GM12878 (cell line): ENCODE measurements at regions not wholly inside any gene's neighbourhood (a gene's known extent, or its start where the extent isn't known, plus 50 kb on each side); places are given as distances from the start of the nearest gene placed in this dataset.

ENCODE experiments used
- ATAC-seq: fragments of 200-7000 bp; cut with Tn5 transposase; 3 replicates; pipeline ENCODE4 v1.9.1; 2020; ENCODE audit warnings: mild to moderate bottlenecking, moderate library complexity
- BruUV-seq: library from RNA; stranded (reverse); fragments of 400-500 nt; replicated peaks from 2 replicates; lab custom pipeline; 2021; lab: Mats Ljungman, UMichigan
- CTCF ChIA-PET: fragments of 300-600 bp; sonication (Branson Sonifier 250); formaldehyde crosslinking; extraction: SDS; loops from one replicate; lab custom pipeline; 2021; ENCODE audit warnings: inconsistent platforms; lab: Yijun Ruan, JAX
- POLR2A ChIA-PET: fragments of 350-600 bp; formaldehyde crosslinking; extraction: SDS; loops from one replicate; lab custom pipeline; 2021; ENCODE audit warnings: inconsistent platforms; lab: Charles Lee
- RAD21 ChIA-PET: fragments of 300-600 bp; sonication (Branson Sonifier 250); formaldehyde crosslinking; loops from one replicate; lab custom pipeline; 2023; ENCODE audit warnings: antibody characterized with exemption; ENCODE audit not compliant: unreplicated experiment; lab: Charles Lee
- SMC1A ChIA-PET: fragments of 300-600 bp; sonication (Branson Sonifier 250); formaldehyde crosslinking; loops from one replicate; lab custom pipeline; 2023; ENCODE audit not compliant: unreplicated experiment, uncharacterized antibody; lab: Charles Lee
- DNase-seq: peaks from one replicate; pipeline ENCODE4 v3.0.0-alpha.2; 2011; ENCODE audit warnings: low read depth, low spot score
- FAIRE-seq: peaks from 3 replicates; lab custom pipeline; 2011; peaks lifted over from hg19 to GRCh38; lab: Jason Lieb, UNC
- H2AFZ ChIP-seq: 2 replicates; pipeline ENCODE4 v1.6.0; 2011; ENCODE audit warnings: low read depth, low read length, control low read depth; ENCODE audit not compliant: control insufficient read depth
- H3K27ac ChIP-seq: 2 replicates; pipeline ENCODE4 v1.5.1; 2011; ENCODE audit warnings: control low read depth; ENCODE audit not compliant: control insufficient read depth, insufficient read depth
- H3K27me3 ChIP-seq, 2 experiments: replicated peaks in 1 of 2; 2 replicates each; pipeline versions ENCODE4 v1.6.0 to v1.6.1; 2011; ENCODE audit warnings: low read length in 1 of 2; ENCODE audit not compliant: control insufficient read depth in 2 of 2, insufficient read depth in 2 of 2
- H3K36me3 ChIP-seq, 2 experiments: 2 replicates each; pipeline ENCODE4 v1.5.1; 2011; ENCODE audit warnings: low read length in 1 of 2; ENCODE audit not compliant: control insufficient read depth in 2 of 2, insufficient read depth in 2 of 2
- H3K4me1 ChIP-seq: 2 replicates; pipeline ENCODE4 v1.6.1; 2011; ENCODE audit warnings: mild to moderate bottlenecking, low read length, moderate library complexity, mixed read lengths; ENCODE audit not compliant: control insufficient read depth, insufficient read depth
- H3K4me2 ChIP-seq: 2 replicates; pipeline ENCODE4 v1.6.0; 2011; ENCODE audit warnings: control low read depth; ENCODE audit not compliant: control insufficient read depth, insufficient read depth
- H3K4me3 ChIP-seq: fragments of 200-600 bp; sonication (generic); 2 replicates; pipeline ENCODE4 v1.5.1; 2016
- H3K79me2 ChIP-seq: 2 replicates; pipeline ENCODE4 v1.6.0; 2011; ENCODE audit warnings: low read length; ENCODE audit not compliant: control insufficient read depth, insufficient read depth
- H3K9ac ChIP-seq: 2 replicates; pipeline ENCODE4 v1.8.0; 2011; ENCODE audit warnings: low read length, control low read depth, mixed read lengths; ENCODE audit not compliant: control insufficient read depth, insufficient read depth
- H3K9me3 ChIP-seq: replicated peaks from 3 replicates; pipeline ENCODE4 v1.5.1; 2011; ENCODE audit warnings: mild to moderate bottlenecking, low read length; ENCODE audit not compliant: control insufficient read depth, insufficient read depth
- H4K20me1 ChIP-seq: 2 replicates; pipeline ENCODE4 v1.6.0; 2011; ENCODE audit not compliant: control insufficient read depth, insufficient read depth
- FOS ChIP-seq: IDR thresholded peaks from 3 replicates; pipeline ENCODE4 v1.6.1; 2011; ENCODE audit warnings: borderline replicate concordance; ENCODE audit not compliant: insufficient read length; ENCODE audit errors: extremely low read depth
- HCFC1 ChIP-seq: fragments of 150-350 bp; IDR thresholded peaks from 2 replicates; pipeline ENCODE4 v1.6.1; 2014; ENCODE audit warnings: low read length
- KAT2A ChIP-seq: conservative IDR thresholded peaks from 2 replicates; pipeline ENCODE4 v1.6.1; 2011; ENCODE audit warnings: low read depth, low read length; ENCODE audit not compliant: control insufficient read depth
- KLF5 ChIP-seq: fragments of 450-650 bp; IDR thresholded peaks from 2 replicates; pipeline ENCODE4 v1.6.1; 2014; ENCODE audit warnings: mild to moderate bottlenecking; ENCODE audit not compliant: partially characterized antibody
- MEF2B ChIP-seq: fragments of 450-650 bp; IDR thresholded peaks from 2 replicates; pipeline ENCODE4 v1.6.1; 2018; ENCODE audit warnings: mild to moderate bottlenecking, moderate library complexity; ENCODE audit not compliant: partially characterized antibody, poor library complexity, severe bottlenecking
- NR2C1 ChIP-seq: fragments of 450-650 bp; IDR thresholded peaks from 2 replicates; pipeline ENCODE4 v1.6.1; 2017; ENCODE audit warnings: antibody characterized with exemption, mild to moderate bottlenecking, moderate library complexity
- POLR2AphosphoS2 ChIP-seq: IDR thresholded peaks from 2 replicates; pipeline ENCODE4 v1.6.1; 2011; ENCODE audit warnings: low read depth, mild to moderate bottlenecking, low read length, improper control_type of control experiment, moderate library complexity
- RAD51 ChIP-seq: fragments of 450-650 bp; IDR thresholded peaks from 2 replicates; pipeline ENCODE4 v1.6.1; 2016; ENCODE audit warnings: moderate library complexity, mild to moderate bottlenecking, inconsistent platforms
- RB1 ChIP-seq: fragments of 450-650 bp; formaldehyde crosslinking; IDR thresholded peaks from 2 replicates; pipeline ENCODE4 v1.6.1; 2017; ENCODE audit warnings: mild to moderate bottlenecking, borderline replicate concordance
- YBX1 ChIP-seq: fragments of 450-650 bp; IDR thresholded peaks from 2 replicates; pipeline ENCODE4 v1.6.1; 2016; ENCODE audit warnings: antibody characterized with exemption
- YY1 ChIP-seq: IDR thresholded peaks from 2 replicates; pipeline ENCODE4 v1.6.1; 2011; ENCODE audit warnings: low read depth, mild to moderate bottlenecking, low read length
- ZNF207 ChIP-seq: fragments of 450-650 bp; IDR thresholded peaks from 2 replicates; pipeline ENCODE4 v1.6.1; 2014; ENCODE audit warnings: antibody characterized with exemption, mild to moderate bottlenecking, borderline replicate concordance
- ZNF24 ChIP-seq: fragments of 450-650 bp; IDR thresholded peaks from 2 replicates; pipeline ENCODE4 v1.6.1; 2017; ENCODE audit warnings: antibody characterized with exemption, mild to moderate bottlenecking
- ZNF384 ChIP-seq: IDR thresholded peaks from 2 replicates; pipeline ENCODE4 v1.6.1; 2012; ENCODE audit warnings: low read depth, mild to moderate bottlenecking, low read length, improper control_type of control experiment, borderline replicate concordance
- WGBS: methylation state at CpG from one replicate; pipeline ENCODE4 v1.1.6; 2016; ENCODE audit warnings: low lambda C conversion rate; ENCODE audit not compliant: insufficient replicate concordance, insufficient coverage; ENCODE audit errors: missing lambda C conversion rate; 5-methylcytosine and 5-hydroxymethylcytosine counted together
- in situ Hi-C: fragments of 300-500 bp; cut with MboI; formaldehyde crosslinking; loops from 9 replicates; pipeline ENCODE4 v1.14.3; 2018; ENCODE audit warnings: mixed read lengths
- intact Hi-C: fragments of 100-400 bp; cut with micrococcal nuclease; formaldehyde crosslinking; loops from one replicate; pipeline ENCODE4 v1.14.2; 2022; ENCODE audit not compliant: unreplicated experiment
- TF ChIP-seq, protein P1 (sequence below): IDR thresholded peaks from 2 replicates; pipeline ENCODE4 v1.6.1; 2012; ENCODE audit warnings: low read depth, low read length, improper control_type of control experiment
- TF ChIP-seq, protein P2 (sequence below): fragments of 450-650 bp; IDR thresholded peaks from 2 replicates; pipeline ENCODE4 v1.6.1; 2016; ENCODE audit warnings: mild to moderate bottlenecking
- TF ChIP-seq, protein P3 (sequence below): IDR thresholded peaks from 2 replicates; pipeline ENCODE4 v1.6.1; 2011; ENCODE audit warnings: low read depth, low read length, improper control_type of control experiment, borderline replicate concordance
- TF ChIP-seq, protein P4 (sequence below): fragments of 450-650 bp; IDR thresholded peaks from 2 replicates; pipeline ENCODE4 v1.6.1; 2016; ENCODE audit warnings: mild to moderate bottlenecking, moderate library complexity, borderline replicate concordance

DNA sequence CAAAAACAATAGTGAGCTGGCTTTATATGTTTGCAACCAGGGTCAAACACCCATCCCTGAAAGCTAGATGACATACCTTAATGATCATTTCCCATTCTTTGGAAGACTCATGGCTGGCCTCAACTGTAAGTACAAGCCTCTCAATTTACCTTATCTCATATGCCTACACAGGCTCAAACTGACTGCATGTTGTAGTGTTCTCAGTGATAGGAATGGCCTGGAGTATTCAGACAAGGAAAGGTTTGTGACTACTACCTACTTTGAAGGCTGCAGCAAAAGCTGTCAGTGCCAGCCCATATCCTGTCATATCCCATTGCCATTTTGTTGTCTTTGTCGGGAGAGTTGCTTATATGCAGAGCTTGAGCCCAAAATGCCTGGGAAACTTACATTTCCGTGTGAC lies 205.2 kb upstream of the MOCS1 start:
- RAD21 ChIA-PET: interaction anchor here (0.8 to 5.7 kb wide), 11 partner anchors 8 to 158 kb away, joined by 3 to 58 read pairs (median 6); no protein-coding TSS in a partner anchor
- Histone ChIP-seq H3K36me3 (no peaks in the 10 kb centered on the region), H3K4me1 (no peaks in the 10 kb centered on the region), H2AFZ (no peak overlapping the region), H3K9me3 (no peaks in the 10 kb centered on the region; the same call in 2 of the 3 replicates), H3K9ac (no peak overlapping the region), H3K79me2 (no peaks in the 10 kb centered on the region), H3K4me3 (no peak overlapping the region), H3K27me3 (no peaks in the 10 kb centered on the region), H4K20me1 (no peaks in the 10 kb centered on the region), H3K27ac (no peak overlapping the region), H3K4me2 (no peak overlapping the region)
- SMC1A ChIA-PET: interaction anchor here (0.9 to 5.4 kb wide), 19 partner anchors 8 to 170 kb away, joined by 3 to 70 read pairs (median 5); no protein-coding TSS in a partner anchor
- ATAC-seq (no peak), DNase-seq (no peak), FAIRE-seq (no peak)
- CTCF ChIA-PET: interaction anchor here (1.4 to 2.7 kb wide), 3 partner anchors 9 to 61 kb away, joined by 4 to 26 read pairs (median 4); no protein-coding TSS in a partner anchor
- POLR2A ChIA-PET: interaction anchor here (0.9 to 2.3 kb wide), 4 partner anchors 9 to 112 kb away, joined by 3 to 22 read pairs (median 6); no protein-coding TSS in a partner anchor
- intact Hi-C loops: no loop called here
- no TSS peak for BruUV-seq
- in situ Hi-C loops: no loop called here
- 31% methylated on average over 2 of the region's 2 CpGs for WGBS
- TF ChIP-seq, protein P1, sequence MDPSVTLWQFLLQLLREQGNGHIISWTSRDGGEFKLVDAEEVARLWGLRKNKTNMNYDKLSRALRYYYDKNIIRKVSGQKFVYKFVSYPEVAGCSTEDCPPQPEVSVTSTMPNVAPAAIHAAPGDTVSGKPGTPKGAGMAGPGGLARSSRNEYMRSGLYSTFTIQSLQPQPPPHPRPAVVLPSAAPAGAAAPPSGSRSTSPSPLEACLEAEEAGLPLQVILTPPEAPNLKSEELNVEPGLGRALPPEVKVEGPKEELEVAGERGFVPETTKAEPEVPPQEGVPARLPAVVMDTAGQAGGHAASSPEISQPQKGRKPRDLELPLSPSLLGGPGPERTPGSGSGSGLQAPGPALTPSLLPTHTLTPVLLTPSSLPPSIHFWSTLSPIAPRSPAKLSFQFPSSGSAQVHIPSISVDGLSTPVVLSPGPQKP: no peak
- no peak for TF ChIP-seq FOS
- TF ChIP-seq, protein P2, sequence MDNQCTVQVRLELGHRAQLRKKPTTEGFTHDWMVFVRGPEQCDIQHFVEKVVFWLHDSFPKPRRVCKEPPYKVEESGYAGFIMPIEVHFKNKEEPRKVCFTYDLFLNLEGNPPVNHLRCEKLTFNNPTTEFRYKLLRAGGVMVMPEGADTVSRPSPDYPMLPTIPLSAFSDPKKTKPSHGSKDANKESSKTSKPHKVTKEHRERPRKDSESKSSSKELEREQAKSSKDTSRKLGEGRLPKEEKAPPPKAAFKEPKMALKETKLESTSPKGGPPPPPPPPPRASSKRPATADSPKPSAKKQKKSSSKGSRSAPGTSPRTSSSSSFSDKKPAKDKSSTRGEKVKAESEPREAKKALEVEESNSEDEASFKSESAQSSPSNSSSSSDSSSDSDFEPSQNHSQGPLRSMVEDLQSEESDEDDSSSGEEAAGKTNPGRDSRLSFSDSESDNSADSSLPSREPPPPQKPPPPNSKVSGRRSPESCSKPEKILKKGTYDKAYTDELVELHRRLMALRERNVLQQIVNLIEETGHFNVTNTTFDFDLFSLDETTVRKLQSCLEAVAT: no peak
- no peak for TF ChIP-seq ZNF207
- TF ChIP-seq, protein P3, sequence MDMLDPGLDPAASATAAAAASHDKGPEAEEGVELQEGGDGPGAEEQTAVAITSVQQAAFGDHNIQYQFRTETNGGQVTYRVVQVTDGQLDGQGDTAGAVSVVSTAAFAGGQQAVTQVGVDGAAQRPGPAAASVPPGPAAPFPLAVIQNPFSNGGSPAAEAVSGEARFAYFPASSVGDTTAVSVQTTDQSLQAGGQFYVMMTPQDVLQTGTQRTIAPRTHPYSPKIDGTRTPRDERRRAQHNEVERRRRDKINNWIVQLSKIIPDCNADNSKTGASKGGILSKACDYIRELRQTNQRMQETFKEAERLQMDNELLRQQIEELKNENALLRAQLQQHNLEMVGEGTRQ: no peak
- no peak for TF ChIP-seq ZNF24
- no peak for TF ChIP-seq NR2C1
- no peak for TF ChIP-seq ZNF384
- no peak for TF ChIP-seq POLR2AphosphoS2
- no peak for TF ChIP-seq KAT2A
- no peak for TF ChIP-seq KLF5
- TF ChIP-seq RAD51: no peak
- TF ChIP-seq MEF2B: no peak
- TF ChIP-seq HCFC1: no peak
- no peak for TF ChIP-seq YY1
- no peak for TF ChIP-seq RB1
- TF ChIP-seq, protein P4, sequence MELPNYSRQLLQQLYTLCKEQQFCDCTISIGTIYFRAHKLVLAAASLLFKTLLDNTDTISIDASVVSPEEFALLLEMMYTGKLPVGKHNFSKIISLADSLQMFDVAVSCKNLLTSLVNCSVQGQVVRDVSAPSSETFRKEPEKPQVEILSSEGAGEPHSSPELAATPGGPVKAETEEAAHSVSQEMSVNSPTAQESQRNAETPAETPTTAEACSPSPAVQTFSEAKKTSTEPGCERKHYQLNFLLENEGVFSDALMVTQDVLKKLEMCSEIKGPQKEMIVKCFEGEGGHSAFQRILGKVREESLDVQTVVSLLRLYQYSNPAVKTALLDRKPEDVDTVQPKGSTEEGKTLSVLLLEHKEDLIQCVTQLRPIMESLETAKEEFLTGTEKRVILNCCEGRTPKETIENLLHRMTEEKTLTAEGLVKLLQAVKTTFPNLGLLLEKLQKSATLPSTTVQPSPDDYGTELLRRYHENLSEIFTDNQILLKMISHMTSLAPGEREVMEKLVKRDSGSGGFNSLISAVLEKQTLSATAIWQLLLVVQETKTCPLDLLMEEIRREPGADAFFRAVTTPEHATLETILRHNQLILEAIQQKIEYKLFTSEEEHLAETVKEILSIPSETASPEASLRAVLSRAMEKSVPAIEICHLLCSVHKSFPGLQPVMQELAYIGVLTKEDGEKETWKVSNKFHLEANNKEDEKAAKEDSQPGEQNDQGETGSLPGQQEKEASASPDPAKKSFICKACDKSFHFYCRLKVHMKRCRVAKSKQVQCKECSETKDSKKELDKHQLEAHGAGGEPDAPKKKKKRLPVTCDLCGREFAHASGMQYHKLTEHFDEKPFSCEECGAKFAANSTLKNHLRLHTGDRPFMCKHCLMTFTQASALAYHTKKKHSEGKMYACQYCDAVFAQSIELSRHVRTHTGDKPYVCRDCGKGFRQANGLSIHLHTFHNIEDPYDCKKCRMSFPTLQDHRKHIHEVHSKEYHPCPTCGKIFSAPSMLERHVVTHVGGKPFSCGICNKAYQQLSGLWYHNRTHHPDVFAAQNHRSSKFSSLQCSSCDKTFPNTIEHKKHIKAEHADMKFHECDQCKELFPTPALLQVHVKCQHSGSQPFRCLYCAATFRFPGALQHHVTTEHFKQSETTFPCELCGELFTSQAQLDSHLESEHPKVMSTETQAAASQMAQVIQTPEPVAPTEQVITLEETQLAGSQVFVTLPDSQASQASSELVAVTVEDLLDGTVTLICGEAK: no peak
- TF ChIP-seq YBX1: no peak
